Hepatocyte (in vitro differentiated cells): ENCODE measurements at regions not wholly inside any gene's neighbourhood (a gene's known extent, or its start where the extent isn't known, plus 50 kb on each side); places are given as distances from the start of the nearest gene placed in this dataset.

Source experiments
- DNase-seq: peaks from one replicate; pipeline ENCODE4 v3.0.0-alpha.2; 2016; ENCODE audit warnings: low spot score
- H2AFZ ChIP-seq: fragments of 200-600 bp; sonication (generic); 2 replicates; pipeline ENCODE4 v1.6.0; 2016; ENCODE audit warnings: antibody characterized with exemption, mild to moderate bottlenecking
- H3K27ac ChIP-seq: fragments of 200-600 bp; sonication (generic); 2 replicates; pipeline ENCODE4 v1.5.1; 2016; ENCODE audit warnings: mild to moderate bottlenecking
- H3K27me3 ChIP-seq: fragments of 200-600 bp; sonication (generic); 2 replicates; pipeline ENCODE4 v1.6.1; 2016
- H3K36me3 ChIP-seq: fragments of 200-600 bp; sonication (generic); replicated peaks from 2 replicates; pipeline ENCODE4 v1.5.1; 2016; ENCODE audit warnings: low read depth; ENCODE audit not compliant: insufficient read depth
- H3K4me1 ChIP-seq: fragments of 200-600 bp; sonication (generic); 2 replicates; pipeline ENCODE4 v1.5.1; 2016; ENCODE audit warnings: mild to moderate bottlenecking, moderate library complexity; ENCODE audit not compliant: insufficient read depth
- H3K4me2 ChIP-seq: fragments of 200-600 bp; sonication (generic); 2 replicates; pipeline ENCODE4 v1.6.0; 2016
- H3K4me3 ChIP-seq: fragments of 200-600 bp; sonication (generic); 2 replicates; pipeline ENCODE4 v1.5.1; 2016; ENCODE audit warnings: mild to moderate bottlenecking
- H3K79me2 ChIP-seq: fragments of 200-600 bp; sonication (generic); 2 replicates; pipeline ENCODE4 v1.6.0; 2017; ENCODE audit warnings: mild to moderate bottlenecking
- H3K9me2 ChIP-seq: fragments of 200-600 bp; sonication (generic); replicated peaks from 2 replicates; pipeline ENCODE4 v1.6.0; 2017; ENCODE audit warnings: mild to moderate bottlenecking; ENCODE audit not compliant: insufficient read depth
- H3K9me3 ChIP-seq: fragments of 200-600 bp; sonication (generic); 2 replicates; pipeline ENCODE4 v1.5.1; 2016; ENCODE audit warnings: low read depth, mild to moderate bottlenecking
- H4K20me1 ChIP-seq: fragments of 200-600 bp; sonication (generic); 2 replicates; pipeline ENCODE4 v1.6.0; 2016; ENCODE audit warnings: mild to moderate bottlenecking; ENCODE audit not compliant: insufficient read depth, poor library complexity, severe bottlenecking
- EZH2 ChIP-seq: fragments of 200-600 bp; sonication (generic); IDR thresholded peaks from 2 replicates; pipeline ENCODE4 v1.6.1; 2016; ENCODE audit warnings: antibody characterized with exemption, mild to moderate bottlenecking, borderline replicate concordance
- EZH2phosphoT487 ChIP-seq: fragments of 200-600 bp; sonication (generic); IDR thresholded peaks from one replicate; pipeline ENCODE4 v1.6.1; 2018; ENCODE audit warnings: antibody characterized with exemption, mild to moderate bottlenecking, low read depth, moderate library complexity; ENCODE audit not compliant: unreplicated experiment, severe bottlenecking
- WGBS: methylation state at CpG from one replicate; pipeline ENCODE4 v1.1.6; 2016; ENCODE audit warnings: low lambda C conversion rate; ENCODE audit errors: missing lambda C conversion rate; 5-methylcytosine and 5-hydroxymethylcytosine counted together
- TF ChIP-seq, protein P1 (sequence below): fragments of 200-600 bp; sonication (generic); IDR thresholded peaks from 2 replicates; pipeline ENCODE4 v1.5.1; 2016; ENCODE audit warnings: antibody characterized with exemption, mild to moderate bottlenecking; ENCODE audit not compliant: poor library complexity

DNA sequence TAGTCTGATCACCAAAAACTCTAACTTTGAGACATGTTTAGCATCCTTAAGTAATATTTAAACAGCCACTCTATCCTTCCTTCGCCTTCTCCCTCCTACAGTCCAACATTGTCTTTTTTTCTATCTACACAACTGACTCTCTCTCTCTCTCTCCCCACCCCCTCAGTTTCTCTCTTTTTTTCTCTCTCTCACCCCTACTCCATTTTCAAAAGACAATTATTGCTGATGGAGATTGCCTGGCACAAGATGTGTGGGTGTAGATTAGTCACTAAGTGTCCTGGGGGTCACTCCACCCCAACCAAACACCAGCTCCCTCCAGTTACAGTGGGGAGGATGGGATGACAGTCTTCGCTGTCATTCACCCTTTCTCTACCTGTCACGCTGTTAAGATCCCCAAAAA is 94.5 kb upstream of the NFIA start:
- Histone ChIP-seq H3K4me3 (no peak overlapping the region), H3K9me3 (no peaks in the 10 kb centered on the region), H3K9me2 (no peaks in the 10 kb centered on the region), H3K4me2 (no peak overlapping the region), H3K79me2 (no peaks in the 10 kb centered on the region), H3K27me3 (no peaks in the 10 kb centered on the region), H3K36me3 (no peaks in the 10 kb centered on the region), H2AFZ (no peak overlapping the region), H3K27ac (no peak overlapping the region), H3K4me1 (peaks cover 19% of the 10 kb centered on the region), H4K20me1 (no peaks in the 10 kb centered on the region)
- TF ChIP-seq EZH2 (no peak), EZH2phosphoT487 (no peak)
- TF ChIP-seq, protein P1, sequence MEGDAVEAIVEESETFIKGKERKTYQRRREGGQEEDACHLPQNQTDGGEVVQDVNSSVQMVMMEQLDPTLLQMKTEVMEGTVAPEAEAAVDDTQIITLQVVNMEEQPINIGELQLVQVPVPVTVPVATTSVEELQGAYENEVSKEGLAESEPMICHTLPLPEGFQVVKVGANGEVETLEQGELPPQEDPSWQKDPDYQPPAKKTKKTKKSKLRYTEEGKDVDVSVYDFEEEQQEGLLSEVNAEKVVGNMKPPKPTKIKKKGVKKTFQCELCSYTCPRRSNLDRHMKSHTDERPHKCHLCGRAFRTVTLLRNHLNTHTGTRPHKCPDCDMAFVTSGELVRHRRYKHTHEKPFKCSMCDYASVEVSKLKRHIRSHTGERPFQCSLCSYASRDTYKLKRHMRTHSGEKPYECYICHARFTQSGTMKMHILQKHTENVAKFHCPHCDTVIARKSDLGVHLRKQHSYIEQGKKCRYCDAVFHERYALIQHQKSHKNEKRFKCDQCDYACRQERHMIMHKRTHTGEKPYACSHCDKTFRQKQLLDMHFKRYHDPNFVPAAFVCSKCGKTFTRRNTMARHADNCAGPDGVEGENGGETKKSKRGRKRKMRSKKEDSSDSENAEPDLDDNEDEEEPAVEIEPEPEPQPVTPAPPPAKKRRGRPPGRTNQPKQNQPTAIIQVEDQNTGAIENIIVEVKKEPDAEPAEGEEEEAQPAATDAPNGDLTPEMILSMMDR = no peak
- 96% methylated on average over 3 of the region's 3 CpGs for WGBS
- no peak for DNase-seq

DNA sequence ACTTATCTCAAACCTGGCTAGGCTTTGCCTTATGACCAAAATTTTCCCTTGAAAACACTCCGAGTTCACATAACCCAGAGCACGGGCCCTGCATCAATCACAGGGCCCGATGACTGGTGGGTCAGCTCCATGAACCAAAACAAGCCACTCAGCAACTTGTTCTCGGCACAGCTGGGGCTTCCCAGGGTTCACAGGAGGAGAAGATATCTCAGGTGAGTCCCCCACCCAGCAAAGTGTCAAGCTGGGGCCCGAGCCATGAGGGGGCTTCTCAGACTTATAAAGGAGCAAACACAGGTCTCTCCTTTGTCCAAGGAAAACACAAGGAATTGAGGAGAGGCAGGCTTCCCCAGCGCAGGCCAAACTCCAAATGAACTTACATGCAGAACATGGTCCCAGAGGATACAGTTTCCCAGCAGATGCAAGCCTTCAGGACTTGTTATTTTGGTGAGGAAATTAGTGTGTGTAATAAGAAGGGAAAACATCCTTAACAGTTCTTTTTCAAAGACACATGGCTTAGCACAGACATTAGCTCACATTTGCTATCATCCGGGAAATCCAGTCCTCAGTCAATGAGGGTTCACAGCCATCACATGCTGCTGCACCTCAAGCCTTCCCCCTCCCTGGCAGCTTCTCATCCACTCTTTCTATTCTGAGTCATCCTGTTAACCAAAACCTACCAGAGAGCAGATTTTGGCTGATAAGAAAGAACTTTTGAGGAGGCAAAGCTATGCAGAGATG is 98.1 kb upstream of the NFIA start:
- Histone ChIP-seq H4K20me1 (no peaks in the 10 kb centered on the region), H3K4me3 (no peak overlapping the region)

DNA sequence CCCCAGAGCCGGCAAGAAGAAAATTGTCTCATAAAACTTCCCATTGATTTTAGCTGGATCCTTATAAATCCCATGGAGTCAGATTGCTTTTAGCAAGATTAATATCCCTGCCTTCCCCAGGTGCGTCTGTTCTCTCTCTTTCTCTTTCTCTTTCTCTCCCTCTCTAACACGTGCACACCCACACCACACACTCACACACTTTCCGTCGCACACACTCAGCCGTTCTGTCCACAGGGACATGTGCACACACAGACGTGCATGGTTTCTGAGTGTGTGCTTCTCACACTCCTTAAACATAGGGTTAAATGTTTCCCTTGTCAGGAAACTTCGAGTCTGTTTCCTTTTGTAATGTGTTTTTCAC is 98.7 kb upstream of the NFIA start:
- no peak for TF ChIP-seq EZH2phosphoT487
- no peaks in the 10 kb centered on the region for H3K9me3 ChIP-seq
- H3K27ac ChIP-seq = no peak overlapping the region
- H3K79me2 ChIP-seq = no peaks in the 10 kb centered on the region
- peaks cover 5% of the 10 kb centered on the region for H3K4me1 ChIP-seq
- no peaks in the 10 kb centered on the region for H3K36me3 ChIP-seq
- DNase-seq = no peak
- no peaks in the 10 kb centered on the region for H4K20me1 ChIP-seq
- H3K4me2 ChIP-seq = no peak overlapping the region
- no peaks in the 10 kb centered on the region for H3K27me3 ChIP-seq
- 60% methylated on average over 8 of the region's 8 CpGs for WGBS
- H2AFZ ChIP-seq = no peak overlapping the region
- no peaks in the 10 kb centered on the region for H3K9me2 ChIP-seq
- H3K4me3 ChIP-seq = no peak overlapping the region

More for the DNA sequence above, 98.1 kb upstream of the NFIA start:
- Histone ChIP-seq H2AFZ (no peak overlapping the region), H3K9me2 (no peaks in the 10 kb centered on the region), H3K36me3 (no peaks in the 10 kb centered on the region), H3K4me1 (peaks cover 8% of the 10 kb centered on the region), H3K4me2 (no peak overlapping the region), H3K9me3 (no peaks in the 10 kb centered on the region), H3K27me3 (no peaks in the 10 kb centered on the region), H3K79me2 (no peaks in the 10 kb centered on the region), H3K27ac (no peak overlapping the region)
- no peak for DNase-seq
- TF ChIP-seq EZH2 = no peak
- TF ChIP-seq, protein P1 = no peak
- 76% methylated on average over 7 of the region's 7 CpGs for WGBS

DNA sequence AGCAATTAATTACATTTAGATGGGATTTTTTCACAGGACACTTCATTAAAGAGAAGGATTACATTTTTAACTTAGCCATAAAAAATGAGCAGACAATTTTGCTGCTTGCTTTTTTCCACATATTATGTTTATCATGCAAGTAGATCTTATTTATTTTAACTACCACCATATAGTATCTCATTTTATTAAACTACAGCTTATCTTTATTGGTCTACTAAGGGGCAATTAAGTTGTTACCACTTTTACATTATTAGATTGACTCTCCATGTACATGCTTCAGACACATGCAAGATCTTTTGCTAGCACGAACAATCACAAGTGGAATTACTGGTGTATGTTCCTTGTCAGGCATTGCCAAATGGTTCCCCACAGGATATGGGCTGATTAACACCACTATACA is 99.8 kb upstream of the NFIA start:
- WGBS = 52% methylated on average over 1 of the region's 1 CpG
- H3K4me1 ChIP-seq = peaks cover 5% of the 10 kb centered on the region
- H2AFZ ChIP-seq = no peak overlapping the region
- no peak for DNase-seq
- H3K36me3 ChIP-seq = no peaks in the 10 kb centered on the region
- no peak overlapping the region for H3K4me2 ChIP-seq
- TF ChIP-seq EZH2 (no peak), EZH2phosphoT487 (no peak)
- TF ChIP-seq, protein P1 = no peak
- no peaks in the 10 kb centered on the region for H3K79me2 ChIP-seq
- no peaks in the 10 kb centered on the region for H3K27me3 ChIP-seq
- H3K9me3 ChIP-seq = no peaks in the 10 kb centered on the region
- H3K4me3 ChIP-seq = no peak overlapping the region
- no peaks in the 10 kb centered on the region for H3K9me2 ChIP-seq
- H3K27ac ChIP-seq = no peak overlapping the region
- H4K20me1 ChIP-seq = no peaks in the 10 kb centered on the region
